Loucy (cell line): ENCODE measurements at regions not wholly inside any gene's neighbourhood (a gene's known extent, or its start where the extent isn't known, plus 50 kb on each side); places are given as distances from the start of the nearest gene placed in this dataset.

Source experiments
- H2AFZ ChIP-seq: fragments of 200-600 bp; sonication (generic); 2 replicates; pipeline ENCODE4 v1.6.0; 2016; ENCODE audit warnings: antibody characterized with exemption, mild to moderate bottlenecking, low read length, moderate library complexity
- H3F3A ChIP-seq: fragments of 200-600 bp; 2 replicates; pipeline ENCODE4 v1.6.0; 2016; ENCODE audit warnings: antibody characterized with exemption, low read depth, mild to moderate bottlenecking
- H3K27me3 ChIP-seq: fragments of 200-600 bp; sonication (generic); 2 replicates; pipeline ENCODE4 v1.6.1; 2014; ENCODE audit warnings: low read length, mild to moderate bottlenecking; ENCODE audit not compliant: insufficient read depth, poor library complexity, severe bottlenecking
- H3K36me3 ChIP-seq: fragments of 200-600 bp; sonication (generic); 2 replicates; pipeline ENCODE4 v1.6.1; 2016; ENCODE audit warnings: low read length; ENCODE audit not compliant: insufficient read depth
- H3K4me1 ChIP-seq: fragments of 200-600 bp; sonication (generic); 2 replicates; pipeline ENCODE4 v1.5.1; 2014; ENCODE audit warnings: low read length, mild to moderate bottlenecking; ENCODE audit not compliant: insufficient read depth, poor library complexity, severe bottlenecking
- H3K4me2 ChIP-seq: fragments of 200-600 bp; sonication (generic); 2 replicates; pipeline ENCODE4 v1.6.0; 2014; ENCODE audit warnings: antibody characterized with exemption, low read length, low read depth, mild to moderate bottlenecking; ENCODE audit not compliant: poor library complexity, severe bottlenecking
- H3K4me3 ChIP-seq: fragments of 200-600 bp; sonication (generic); 2 replicates; pipeline ENCODE4 v1.5.1; 2014; ENCODE audit warnings: low read length, mild to moderate bottlenecking, mixed read lengths; ENCODE audit not compliant: poor library complexity, severe bottlenecking
- H3K79me2 ChIP-seq: fragments of 200-600 bp; sonication (generic); 2 replicates; pipeline ENCODE4 v1.6.1; 2014; ENCODE audit warnings: low read length; ENCODE audit not compliant: insufficient read depth
- H3K9ac ChIP-seq: fragments of 200-600 bp; sonication (generic); 2 replicates; pipeline ENCODE4 v1.6.0; 2014; ENCODE audit warnings: mild to moderate bottlenecking, low read depth, low read length, moderate library complexity; ENCODE audit not compliant: poor library complexity, severe bottlenecking
- H3K9me2 ChIP-seq: fragments of 200-600 bp; sonication (generic); replicated peaks from 2 replicates; pipeline ENCODE4 v1.6.1; 2016; ENCODE audit warnings: low read depth, low read length, mixed read lengths
- H3K9me3 ChIP-seq: fragments of 200-600 bp; sonication (generic); 2 replicates; pipeline ENCODE4 v1.6.1; 2014; ENCODE audit warnings: mild to moderate bottlenecking, antibody characterized with exemption, low read length, low read depth; ENCODE audit not compliant: insufficient read depth
- H4K20me1 ChIP-seq: fragments of 200-600 bp; sonication (generic); 2 replicates; pipeline ENCODE4 v1.6.0; 2014; ENCODE audit warnings: antibody characterized with exemption, low read length, mild to moderate bottlenecking; ENCODE audit not compliant: insufficient read depth, poor library complexity, severe bottlenecking
- CTCF ChIP-seq: fragments of 200-600 bp; sonication (generic); conservative IDR thresholded peaks from 2 replicates; pipeline ENCODE4 v1.5.1; 2014; ENCODE audit warnings: mild to moderate bottlenecking, antibody characterized with exemption, low read length
- EZH2phosphoT487 ChIP-seq: fragments of 200-600 bp; IDR thresholded peaks from 2 replicates; pipeline ENCODE4 v1.6.1; 2018; ENCODE audit warnings: antibody characterized with exemption, mild to moderate bottlenecking, moderate library complexity, borderline replicate concordance

- no peak overlapping the region for H3K9ac ChIP-seq
- no peak overlapping the region for H3K4me3 ChIP-seq
- H3K4me2 ChIP-seq, result no peak overlapping the region
- no peaks in the 10 kb centered on the region for H3K9me3 ChIP-seq
- no peaks in the 10 kb centered on the region for H3K27me3 ChIP-seq
- no peak for TF ChIP-seq CTCF
- TF ChIP-seq EZH2phosphoT487, result no peak
- H4K20me1 ChIP-seq, result no peaks in the 10 kb centered on the region
- H2AFZ ChIP-seq, result no peak overlapping the region
- H3F3A ChIP-seq, result no peaks in the 10 kb centered on the region
- H3K9me2 ChIP-seq, result no peaks in the 10 kb centered on the region
- no peaks in the 10 kb centered on the region for H3K79me2 ChIP-seq
- no peaks in the 10 kb centered on the region for H3K36me3 ChIP-seq
- H3K4me1 ChIP-seq, result no peaks in the 10 kb centered on the region
Observed at GRCh38 chrX:38870361-38870895, 69.2 kb downstream of the MID1IP1 start.

GRCh38 chrX:38871129-38872029 is 70.1 kb downstream of the MID1IP1 start:
- H3K4me2 ChIP-seq, result no peak overlapping the region
- no peaks in the 10 kb centered on the region for H3K4me1 ChIP-seq
- H2AFZ ChIP-seq, result no peak overlapping the region
- H3K79me2 ChIP-seq, result no peaks in the 10 kb centered on the region
- TF ChIP-seq CTCF (no peak), EZH2phosphoT487 (no peak)
- no peaks in the 10 kb centered on the region for H3K9me3 ChIP-seq
- H3K36me3 ChIP-seq, result no peaks in the 10 kb centered on the region
- no peaks in the 10 kb centered on the region for H3F3A ChIP-seq
- no peak overlapping the region for H3K4me3 ChIP-seq
- H4K20me1 ChIP-seq, result no peaks in the 10 kb centered on the region
- no peaks in the 10 kb centered on the region for H3K9me2 ChIP-seq
- no peaks in the 10 kb centered on the region for H3K27me3 ChIP-seq
- H3K9ac ChIP-seq, result no peak overlapping the region

- H3K4me3 ChIP-seq, result no peak overlapping the region
- no peak overlapping the region for H2AFZ ChIP-seq
- TF ChIP-seq EZH2phosphoT487 (no peak), CTCF (no peak)
- no peaks in the 10 kb centered on the region for H3K27me3 ChIP-seq
- no peaks in the 10 kb centered on the region for H3K9me3 ChIP-seq
- no peaks in the 10 kb centered on the region for H3K36me3 ChIP-seq
- H3K4me2 ChIP-seq, result no peak overlapping the region
- no peaks in the 10 kb centered on the region for H3K79me2 ChIP-seq
- peaks cover 10% of the 10 kb centered on the region for H3F3A ChIP-seq
- peaks cover 39% of the 10 kb centered on the region for H3K4me1 ChIP-seq
- H3K9me2 ChIP-seq, result no peaks in the 10 kb centered on the region
- H3K9ac ChIP-seq, result no peak overlapping the region
- no peaks in the 10 kb centered on the region for H4K20me1 ChIP-seq
Observed at GRCh38 chrX:38877366-38877765, 76.1 kb downstream of the MID1IP1 start.
